K562 (cell line): ENCODE measurements at regions not wholly inside any gene's neighbourhood (a gene's known extent, or its start where the extent isn't known, plus 50 kb on each side); places are given as distances from the start of the nearest gene placed in this dataset.

ENCODE experiments used
- C11orf30 ChIP-seq: fragments of 450-650 bp; IDR thresholded peaks from 2 replicates; pipeline ENCODE4 v1.6.1; 2016; ENCODE audit warnings: low read depth, mild to moderate bottlenecking
- FOXM1 ChIP-seq, 2 experiments: fragments of 450-650 bp in 1 of 2; sonication (generic) in 1 of 2; formaldehyde crosslinking in 1 of 2; IDR thresholded peaks; 2 replicates each; pipeline versions ENCODE4 v1.6.1 to v1.9.0; 2017 to 2022; ENCODE audit warnings: low read depth in 2 of 2, mild to moderate bottlenecking in 2 of 2, missing genetic modification reagents in 1 of 2, moderate library complexity in 1 of 2
- GABPB1 ChIP-seq: sonication (generic); formaldehyde crosslinking; IDR thresholded peaks from 2 replicates; pipeline ENCODE4 v1.8.0; 2022; ENCODE audit warnings: mild to moderate bottlenecking, missing genetic modification reagents
- GTF2F1 ChIP-seq: IDR thresholded peaks from 2 replicates; pipeline ENCODE4 v1.6.1; 2011; ENCODE audit warnings: low read depth, low read length, improper control_type of control experiment
- L3MBTL2 ChIP-seq: fragments of 450-650 bp; IDR thresholded peaks from 2 replicates; pipeline ENCODE4 v1.6.1; 2016; ENCODE audit warnings: mild to moderate bottlenecking, moderate library complexity
- MXI1 ChIP-seq: IDR thresholded peaks from 2 replicates; pipeline ENCODE4 v1.6.1; 2011; ENCODE audit warnings: low read depth, mild to moderate bottlenecking, improper control_type of control experiment, low read length
- ZNF436 ChIP-seq: fragments of 250-450, 450-650 bp; sonication (Bioruptor Pico); formaldehyde crosslinking; IDR thresholded peaks from 2 replicates; pipeline ENCODE4 v1.7.0; 2020; ENCODE audit warnings: mild to moderate bottlenecking
- ZNF644 ChIP-seq: fragments of 200-800 bp; sonication (Bioruptor generic); IDR thresholded peaks from 2 replicates; pipeline ENCODE4 v1.6.1; 2016; ENCODE audit warnings: low read depth, missing genetic modification characterization, missing compliant biosample characterization
- TF ChIP-seq, protein P1 (sequence below), 2 experiments: fragments of 450-650 bp; formaldehyde crosslinking in 1 of 2; IDR thresholded peaks; 2 replicates each; pipeline versions ENCODE4 v1.4.0 to v1.6.1; 2014 to 2020; ENCODE audit warnings: mild to moderate bottlenecking in 2 of 2, borderline replicate concordance in 1 of 2, low read depth in 1 of 2
- TF ChIP-seq, protein P2 (sequence below): fragments of 250-450 bp; sonication (Bioruptor Pico); IDR thresholded peaks from 2 replicates; pipeline ENCODE4 v1.5.0; 2022; ENCODE audit warnings: mild to moderate bottlenecking
- TF ChIP-seq, protein P3 (sequence below): fragments of 200-800 bp; sonication (Bioruptor generic); IDR thresholded peaks from 2 replicates; pipeline ENCODE4 v1.6.1; 2017; ENCODE audit warnings: missing genetic modification characterization, missing compliant biosample characterization
- TF ChIP-seq, protein P4 (sequence below): fragments of 200-800 bp; sonication (Bioruptor generic); IDR thresholded peaks from 2 replicates; pipeline ENCODE4 v1.6.1; 2017; ENCODE audit warnings: missing genetic modification characterization, missing compliant biosample characterization

DNA sequence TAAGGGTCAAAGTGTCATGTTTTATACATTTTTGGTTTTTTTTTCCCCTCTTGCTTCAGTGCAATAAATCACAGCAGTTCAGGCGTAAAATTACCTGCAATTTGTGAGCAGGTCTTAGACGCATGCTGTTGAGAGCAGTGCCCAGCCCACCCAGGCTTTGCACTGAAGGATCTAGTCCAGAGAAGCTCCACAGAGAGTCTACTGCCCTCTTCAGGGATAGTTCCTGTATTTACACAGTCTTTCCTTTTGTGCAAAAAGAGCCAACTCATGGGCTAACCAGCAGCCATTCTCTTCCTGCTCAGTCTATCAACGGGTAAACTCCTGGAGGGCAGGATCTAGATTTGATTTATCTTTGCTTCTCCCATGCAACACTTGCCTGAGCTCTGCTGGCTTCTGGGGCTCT lies 82.2 kb upstream of the NAMPT start (continued):
- TF ChIP-seq, protein P1, sequence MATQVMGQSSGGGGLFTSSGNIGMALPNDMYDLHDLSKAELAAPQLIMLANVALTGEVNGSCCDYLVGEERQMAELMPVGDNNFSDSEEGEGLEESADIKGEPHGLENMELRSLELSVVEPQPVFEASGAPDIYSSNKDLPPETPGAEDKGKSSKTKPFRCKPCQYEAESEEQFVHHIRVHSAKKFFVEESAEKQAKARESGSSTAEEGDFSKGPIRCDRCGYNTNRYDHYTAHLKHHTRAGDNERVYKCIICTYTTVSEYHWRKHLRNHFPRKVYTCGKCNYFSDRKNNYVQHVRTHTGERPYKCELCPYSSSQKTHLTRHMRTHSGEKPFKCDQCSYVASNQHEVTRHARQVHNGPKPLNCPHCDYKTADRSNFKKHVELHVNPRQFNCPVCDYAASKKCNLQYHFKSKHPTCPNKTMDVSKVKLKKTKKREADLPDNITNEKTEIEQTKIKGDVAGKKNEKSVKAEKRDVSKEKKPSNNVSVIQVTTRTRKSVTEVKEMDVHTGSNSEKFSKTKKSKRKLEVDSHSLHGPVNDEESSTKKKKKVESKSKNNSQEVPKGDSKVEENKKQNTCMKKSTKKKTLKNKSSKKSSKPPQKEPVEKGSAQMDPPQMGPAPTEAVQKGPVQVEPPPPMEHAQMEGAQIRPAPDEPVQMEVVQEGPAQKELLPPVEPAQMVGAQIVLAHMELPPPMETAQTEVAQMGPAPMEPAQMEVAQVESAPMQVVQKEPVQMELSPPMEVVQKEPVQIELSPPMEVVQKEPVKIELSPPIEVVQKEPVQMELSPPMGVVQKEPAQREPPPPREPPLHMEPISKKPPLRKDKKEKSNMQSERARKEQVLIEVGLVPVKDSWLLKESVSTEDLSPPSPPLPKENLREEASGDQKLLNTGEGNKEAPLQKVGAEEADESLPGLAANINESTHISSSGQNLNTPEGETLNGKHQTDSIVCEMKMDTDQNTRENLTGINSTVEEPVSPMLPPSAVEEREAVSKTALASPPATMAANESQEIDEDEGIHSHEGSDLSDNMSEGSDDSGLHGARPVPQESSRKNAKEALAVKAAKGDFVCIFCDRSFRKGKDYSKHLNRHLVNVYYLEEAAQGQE (IDR thresholded peaks at IDR 0.05; ENCODE audit: borderline replicate concordance): peak; percentile 87
- TF ChIP-seq, protein P1 (CRISPR knock-in tag; IDR thresholded peaks at IDR 0.05; ENCODE audit: low read depth): no peak
- TF ChIP-seq, protein P2, sequence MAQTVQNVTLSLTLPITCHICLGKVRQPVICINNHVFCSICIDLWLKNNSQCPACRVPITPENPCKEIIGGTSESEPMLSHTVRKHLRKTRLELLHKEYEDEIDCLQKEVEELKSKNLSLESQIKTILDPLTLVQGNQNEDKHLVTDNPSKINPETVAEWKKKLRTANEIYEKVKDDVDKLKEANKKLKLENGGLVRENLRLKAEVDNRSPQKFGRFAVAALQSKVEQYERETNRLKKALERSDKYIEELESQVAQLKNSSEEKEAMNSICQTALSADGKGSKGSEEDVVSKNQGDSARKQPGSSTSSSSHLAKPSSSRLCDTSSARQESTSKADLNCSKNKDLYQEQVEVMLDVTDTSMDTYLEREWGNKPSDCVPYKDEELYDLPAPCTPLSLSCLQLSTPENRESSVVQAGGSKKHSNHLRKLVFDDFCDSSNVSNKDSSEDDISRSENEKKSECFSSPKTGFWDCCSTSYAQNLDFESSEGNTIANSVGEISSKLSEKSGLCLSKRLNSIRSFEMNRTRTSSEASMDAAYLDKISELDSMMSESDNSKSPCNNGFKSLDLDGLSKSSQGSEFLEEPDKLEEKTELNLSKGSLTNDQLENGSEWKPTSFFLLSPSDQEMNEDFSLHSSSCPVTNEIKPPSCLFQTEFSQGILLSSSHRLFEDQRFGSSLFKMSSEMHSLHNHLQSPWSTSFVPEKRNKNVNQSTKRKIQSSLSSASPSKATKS (CRISPR knock-in tag): no peak
- TF ChIP-seq GABPB1: no peak
- no peak for TF ChIP-seq ZNF644 (tag)
- no peak for TF ChIP-seq GTF2F1
- TF ChIP-seq L3MBTL2: peak; percentile 45
- TF ChIP-seq MXI1: no peak
- TF ChIP-seq, protein P3, sequence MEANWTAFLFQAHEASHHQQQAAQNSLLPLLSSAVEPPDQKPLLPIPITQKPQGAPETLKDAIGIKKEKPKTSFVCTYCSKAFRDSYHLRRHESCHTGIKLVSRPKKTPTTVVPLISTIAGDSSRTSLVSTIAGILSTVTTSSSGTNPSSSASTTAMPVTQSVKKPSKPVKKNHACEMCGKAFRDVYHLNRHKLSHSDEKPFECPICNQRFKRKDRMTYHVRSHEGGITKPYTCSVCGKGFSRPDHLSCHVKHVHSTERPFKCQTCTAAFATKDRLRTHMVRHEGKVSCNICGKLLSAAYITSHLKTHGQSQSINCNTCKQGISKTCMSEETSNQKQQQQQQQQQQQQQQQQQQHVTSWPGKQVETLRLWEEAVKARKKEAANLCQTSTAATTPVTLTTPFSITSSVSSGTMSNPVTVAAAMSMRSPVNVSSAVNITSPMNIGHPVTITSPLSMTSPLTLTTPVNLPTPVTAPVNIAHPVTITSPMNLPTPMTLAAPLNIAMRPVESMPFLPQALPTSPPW (CRISPR knock-in tag): peak; percentile 25; the same call in 1 of the 2 replicates
- TF ChIP-seq FOXM1 (IDR thresholded peaks at IDR 0.05; ENCODE audit: low read depth): 0 out of 2 replicates have a peak, but pooled peaks have one; percentile 38
- no peak for TF ChIP-seq FOXM1 (CRISPR knock-in tag; IDR thresholded peaks at IDR 0.05; ENCODE audit: low read depth)
- TF ChIP-seq C11orf30: peak; percentile 83
- TF ChIP-seq ZNF436: no peak
- TF ChIP-seq, protein P4, sequence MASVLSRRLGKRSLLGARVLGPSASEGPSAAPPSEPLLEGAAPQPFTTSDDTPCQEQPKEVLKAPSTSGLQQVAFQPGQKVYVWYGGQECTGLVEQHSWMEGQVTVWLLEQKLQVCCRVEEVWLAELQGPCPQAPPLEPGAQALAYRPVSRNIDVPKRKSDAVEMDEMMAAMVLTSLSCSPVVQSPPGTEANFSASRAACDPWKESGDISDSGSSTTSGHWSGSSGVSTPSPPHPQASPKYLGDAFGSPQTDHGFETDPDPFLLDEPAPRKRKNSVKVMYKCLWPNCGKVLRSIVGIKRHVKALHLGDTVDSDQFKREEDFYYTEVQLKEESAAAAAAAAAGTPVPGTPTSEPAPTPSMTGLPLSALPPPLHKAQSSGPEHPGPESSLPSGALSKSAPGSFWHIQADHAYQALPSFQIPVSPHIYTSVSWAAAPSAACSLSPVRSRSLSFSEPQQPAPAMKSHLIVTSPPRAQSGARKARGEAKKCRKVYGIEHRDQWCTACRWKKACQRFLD (CRISPR knock-in tag): peak; percentile 35; the same call in 1 of the 2 replicates
